ENCODE measurements at regions not wholly inside any gene's neighbourhood (a gene's known extent, or its start where the extent isn't known, plus 50 kb on each side); places are given as distances from the start of the nearest gene placed in this dataset.

GRCh38 chr12:67751381-67751928 lies 102.9 kb downstream of the DYRK2 start:
- TF ChIP-seq, protein P1, sequence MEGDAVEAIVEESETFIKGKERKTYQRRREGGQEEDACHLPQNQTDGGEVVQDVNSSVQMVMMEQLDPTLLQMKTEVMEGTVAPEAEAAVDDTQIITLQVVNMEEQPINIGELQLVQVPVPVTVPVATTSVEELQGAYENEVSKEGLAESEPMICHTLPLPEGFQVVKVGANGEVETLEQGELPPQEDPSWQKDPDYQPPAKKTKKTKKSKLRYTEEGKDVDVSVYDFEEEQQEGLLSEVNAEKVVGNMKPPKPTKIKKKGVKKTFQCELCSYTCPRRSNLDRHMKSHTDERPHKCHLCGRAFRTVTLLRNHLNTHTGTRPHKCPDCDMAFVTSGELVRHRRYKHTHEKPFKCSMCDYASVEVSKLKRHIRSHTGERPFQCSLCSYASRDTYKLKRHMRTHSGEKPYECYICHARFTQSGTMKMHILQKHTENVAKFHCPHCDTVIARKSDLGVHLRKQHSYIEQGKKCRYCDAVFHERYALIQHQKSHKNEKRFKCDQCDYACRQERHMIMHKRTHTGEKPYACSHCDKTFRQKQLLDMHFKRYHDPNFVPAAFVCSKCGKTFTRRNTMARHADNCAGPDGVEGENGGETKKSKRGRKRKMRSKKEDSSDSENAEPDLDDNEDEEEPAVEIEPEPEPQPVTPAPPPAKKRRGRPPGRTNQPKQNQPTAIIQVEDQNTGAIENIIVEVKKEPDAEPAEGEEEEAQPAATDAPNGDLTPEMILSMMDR (IDR thresholded peaks at IDR 0.05), result no peak
- TF ChIP-seq POLR2A (IDR thresholded peaks at IDR 0.05) (no peak), POLR2AphosphoS5 (IDR thresholded peaks at IDR 0.05; ENCODE audit: insufficient read depth in 1 of 2, low read depth in 1 of 2) (no peak)
